ENCODE measurements at regions not wholly inside any gene's neighbourhood (a gene's known extent, or its start where the extent isn't known, plus 50 kb on each side); places are given as distances from the start of the nearest gene placed in this dataset.

GRCh38 chr20:56798634-56799033 lies 169.5 kb downstream of the TFAP2C start:
- Mint-ChIP-seq H3K27me3 (ENCODE audit: low read depth) (no peaks in the 10 kb centered on the region), H3K4me1 (ENCODE audit: low read depth) (no peaks in the 10 kb centered on the region), H3K36me3 (ENCODE audit: low read depth) (no peaks in the 10 kb centered on the region), H3K27ac (no peak overlapping the region), H3K4me3 (no peak overlapping the region), H3K9me3 (ENCODE audit: insufficient read depth) (no peaks in the 10 kb centered on the region)
- no peak for ATAC-seq
- ChIA-PET CTCF (no interaction called here), POLR2A (interaction anchor here (0.6 kb wide), 1 partner anchor 406 kb away, joined by 3 read pairs; the partner anchor contains the start of genes AURKA and CSTF1)
- DNase-seq, result no peak

GRCh38 chr20:56799187-56799586 lies 170.1 kb downstream of the TFAP2C start:
- POLR2A ChIA-PET, result interaction anchor here (0.6 kb wide), 1 partner anchor 407 kb away, joined by 3 read pairs; the partner anchor contains the start of genes AURKA and CSTF1

GRCh38 chr20:56800088-56800487 lies 171.0 kb downstream of the TFAP2C start:
- no peaks in the 10 kb centered on the region for H3K4me1 Mint-ChIP-seq (ENCODE audit: low read depth)
- no peaks in the 10 kb centered on the region for H3K36me3 Mint-ChIP-seq (ENCODE audit: low read depth)
- no peaks in the 10 kb centered on the region for H3K27me3 Mint-ChIP-seq (ENCODE audit: low read depth)
- DNase-seq (no peak), ATAC-seq (no peak)
- H3K27ac Mint-ChIP-seq, result no peak overlapping the region
- CTCF ChIA-PET, result no interaction called here
- H3K9me3 Mint-ChIP-seq (ENCODE audit: insufficient read depth), result no peaks in the 10 kb centered on the region
- POLR2A ChIA-PET, result no interaction called here
- H3K4me3 Mint-ChIP-seq, result no peak overlapping the region

More at GRCh38 chr20:56799187-56799586, 170.1 kb downstream of the TFAP2C start:
- H3K4me3 Mint-ChIP-seq, result no peak overlapping the region
- no peak overlapping the region for H3K27ac Mint-ChIP-seq
- ATAC-seq, result no peak
- no peaks in the 10 kb centered on the region for H3K9me3 Mint-ChIP-seq (ENCODE audit: insufficient read depth)
- no peaks in the 10 kb centered on the region for H3K36me3 Mint-ChIP-seq (ENCODE audit: low read depth)
- no peaks in the 10 kb centered on the region for H3K27me3 Mint-ChIP-seq (ENCODE audit: low read depth)
- H3K4me1 Mint-ChIP-seq (ENCODE audit: low read depth), result no peaks in the 10 kb centered on the region
- CTCF ChIA-PET, result no interaction called here
- no peak for DNase-seq

GRCh38 chr20:56801971-56802755 lies 173.1 kb downstream of the TFAP2C start:
- Mint-ChIP-seq H3K4me3 (no peak overlapping the region), H3K27ac (no peak overlapping the region), H3K4me1 (ENCODE audit: low read depth) (no peaks in the 10 kb centered on the region), H3K27me3 (ENCODE audit: low read depth) (no peaks in the 10 kb centered on the region), H3K36me3 (ENCODE audit: low read depth) (no peaks in the 10 kb centered on the region), H3K9me3 (ENCODE audit: insufficient read depth) (no peaks in the 10 kb centered on the region)
- no peak for ATAC-seq
- no peak for DNase-seq
- ChIA-PET CTCF (no interaction called here), POLR2A (no interaction called here)

GRCh38 chr20:56802805-56803204 lies 173.7 kb downstream of the TFAP2C start:
- Mint-ChIP-seq H3K36me3 (ENCODE audit: low read depth) (no peaks in the 10 kb centered on the region), H3K27ac (no peak overlapping the region), H3K27me3 (ENCODE audit: low read depth) (peaks cover 3% of the 10 kb centered on the region), H3K4me1 (ENCODE audit: low read depth) (no peaks in the 10 kb centered on the region), H3K4me3 (no peak overlapping the region), H3K9me3 (ENCODE audit: insufficient read depth) (no peaks in the 10 kb centered on the region)
- no peak for DNase-seq
- ChIA-PET POLR2A (no interaction called here), CTCF (no interaction called here)
- no peak for ATAC-seq

- Mint-ChIP-seq H3K9me3 (ENCODE audit: insufficient read depth) (no peaks in the 10 kb centered on the region), H3K4me1 (ENCODE audit: low read depth) (no peaks in the 10 kb centered on the region), H3K27ac (no peak overlapping the region), H3K36me3 (ENCODE audit: low read depth) (no peaks in the 10 kb centered on the region), H3K4me3 (no peak overlapping the region), H3K27me3 (ENCODE audit: low read depth) (peaks cover 6% of the 10 kb centered on the region)
- CTCF ChIA-PET, result no interaction called here
- DNase-seq (no peak), ATAC-seq (no peak)
- POLR2A ChIA-PET, result no interaction called here
Observed at GRCh38 chr20:56805313-56805712, 176.2 kb downstream of the TFAP2C start.

GRCh38 chr20:56805966-56806365 lies 176.9 kb downstream of the TFAP2C start:
- no peak for ATAC-seq
- CTCF ChIA-PET, result no interaction called here
- Mint-ChIP-seq H3K9me3 (ENCODE audit: insufficient read depth) (no peaks in the 10 kb centered on the region), H3K27ac (no peak overlapping the region), H3K27me3 (ENCODE audit: low read depth) (peaks cover 6% of the 10 kb centered on the region), H3K4me1 (ENCODE audit: low read depth) (no peaks in the 10 kb centered on the region), H3K4me3 (no peak overlapping the region), H3K36me3 (ENCODE audit: low read depth) (no peaks in the 10 kb centered on the region)
- POLR2A ChIA-PET, result no interaction called here
- no peak for DNase-seq

- H3K27me3 Mint-ChIP-seq (ENCODE audit: low read depth), result peaks cover 6% of the 10 kb centered on the region
- no peaks in the 10 kb centered on the region for H3K4me1 Mint-ChIP-seq (ENCODE audit: low read depth)
- ATAC-seq (no peak), DNase-seq (no peak)
- H3K9me3 Mint-ChIP-seq (ENCODE audit: insufficient read depth), result no peaks in the 10 kb centered on the region
- no peak overlapping the region for H3K27ac Mint-ChIP-seq
- POLR2A ChIA-PET, result no interaction called here
- H3K4me3 Mint-ChIP-seq, result no peak overlapping the region
- CTCF ChIA-PET, result no interaction called here
- no peaks in the 10 kb centered on the region for H3K36me3 Mint-ChIP-seq (ENCODE audit: low read depth)
Observed at GRCh38 chr20:56806952-56807517, 177.9 kb downstream of the TFAP2C start.

- Mint-ChIP-seq H3K4me3 (no peak overlapping the region), H3K4me1 (ENCODE audit: low read depth) (no peaks in the 10 kb centered on the region), H3K36me3 (ENCODE audit: low read depth) (no peaks in the 10 kb centered on the region), H3K9me3 (ENCODE audit: insufficient read depth) (no peaks in the 10 kb centered on the region), H3K27ac (no peak overlapping the region), H3K27me3 (ENCODE audit: low read depth) (peaks cover 6% of the 10 kb centered on the region)
- ATAC-seq, result no peak
- no peak for DNase-seq
- POLR2A ChIA-PET, result no interaction called here
- CTCF ChIA-PET, result no interaction called here
Observed at GRCh38 chr20:56808117-56808725, 179.1 kb downstream of the TFAP2C start.

- no peak overlapping the region for H3K27ac Mint-ChIP-seq
- no peaks in the 10 kb centered on the region for H3K9me3 Mint-ChIP-seq (ENCODE audit: insufficient read depth)
- no peak overlapping the region for H3K4me3 Mint-ChIP-seq
- ChIA-PET POLR2A (no interaction called here), CTCF (no interaction called here)
- no peaks in the 10 kb centered on the region for H3K4me1 Mint-ChIP-seq (ENCODE audit: low read depth)
- ATAC-seq, result no peak
- H3K36me3 Mint-ChIP-seq (ENCODE audit: low read depth), result no peaks in the 10 kb centered on the region
- DNase-seq, result no peak
- H3K27me3 Mint-ChIP-seq (ENCODE audit: low read depth), result peaks cover 6% of the 10 kb centered on the region
Observed at GRCh38 chr20:56808732-56809131, 179.6 kb downstream of the TFAP2C start.

GRCh38 chr20:56809668-56810067 lies 180.6 kb downstream of the TFAP2C start:
- Mint-ChIP-seq H3K4me1 (ENCODE audit: low read depth) (no peaks in the 10 kb centered on the region), H3K27ac (no peak overlapping the region), H3K27me3 (ENCODE audit: low read depth) (peaks cover 6% of the 10 kb centered on the region), H3K9me3 (ENCODE audit: insufficient read depth) (no peaks in the 10 kb centered on the region), H3K36me3 (ENCODE audit: low read depth) (no peaks in the 10 kb centered on the region), H3K4me3 (no peak overlapping the region)
- no peak for DNase-seq
- ChIA-PET CTCF (no interaction called here), POLR2A (no interaction called here)
- ATAC-seq, result no peak

GRCh38 chr20:56810141-56810540 lies 181.0 kb downstream of the TFAP2C start:
- ChIA-PET CTCF (no interaction called here), POLR2A (no interaction called here)
- Mint-ChIP-seq H3K36me3 (ENCODE audit: low read depth) (no peaks in the 10 kb centered on the region), H3K4me1 (ENCODE audit: low read depth) (no peaks in the 10 kb centered on the region), H3K27me3 (ENCODE audit: low read depth) (peaks cover 6% of the 10 kb centered on the region), H3K27ac (no peak overlapping the region), H3K9me3 (ENCODE audit: insufficient read depth) (no peaks in the 10 kb centered on the region), H3K4me3 (no peak overlapping the region)
- ATAC-seq, result no peak
- DNase-seq, result no peak
